ENCODE measurements at regions not wholly inside any gene's neighbourhood (a gene's known extent, or its start where the extent isn't known, plus 50 kb on each side); places are given as distances from the start of the nearest gene placed in this dataset.
"Not testable (repeated sequence)": the region's sequence is repeated elsewhere in the genome, so short reads cannot be mapped to it uniquely, and the experiment has no call there.

DNA sequence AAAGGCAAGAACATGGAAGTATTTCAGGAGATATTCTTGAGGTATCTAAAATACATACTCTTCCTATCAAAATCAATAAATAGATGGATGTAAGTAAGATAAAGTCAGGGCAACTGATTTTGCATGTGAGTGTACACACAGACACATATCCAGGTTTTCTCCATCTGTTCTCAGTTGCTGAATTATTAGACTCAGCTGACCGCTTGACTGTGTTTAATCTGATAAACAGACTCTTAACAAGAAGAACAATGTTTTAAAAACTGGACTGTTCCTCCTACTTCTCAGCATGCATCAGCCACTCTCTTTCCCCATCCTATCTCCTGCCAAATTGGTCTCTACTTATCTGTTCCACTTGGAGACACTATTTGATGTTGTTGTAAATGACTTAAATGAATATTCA is 73.5 kb downstream of the GOLGA8G start:
- Mint-ChIP-seq H3K36me3 (no peaks in the 10 kb centered on the region), H3K4me3 (no peak overlapping the region), H3K9me3 (no peaks in the 10 kb centered on the region), H3K27ac (no peak overlapping the region), H3K4me1 (no peaks in the 10 kb centered on the region)
- DNase-seq (ENCODE audit: low spot score in 2 of 2) (no peak), ATAC-seq (no peak)

DNA sequence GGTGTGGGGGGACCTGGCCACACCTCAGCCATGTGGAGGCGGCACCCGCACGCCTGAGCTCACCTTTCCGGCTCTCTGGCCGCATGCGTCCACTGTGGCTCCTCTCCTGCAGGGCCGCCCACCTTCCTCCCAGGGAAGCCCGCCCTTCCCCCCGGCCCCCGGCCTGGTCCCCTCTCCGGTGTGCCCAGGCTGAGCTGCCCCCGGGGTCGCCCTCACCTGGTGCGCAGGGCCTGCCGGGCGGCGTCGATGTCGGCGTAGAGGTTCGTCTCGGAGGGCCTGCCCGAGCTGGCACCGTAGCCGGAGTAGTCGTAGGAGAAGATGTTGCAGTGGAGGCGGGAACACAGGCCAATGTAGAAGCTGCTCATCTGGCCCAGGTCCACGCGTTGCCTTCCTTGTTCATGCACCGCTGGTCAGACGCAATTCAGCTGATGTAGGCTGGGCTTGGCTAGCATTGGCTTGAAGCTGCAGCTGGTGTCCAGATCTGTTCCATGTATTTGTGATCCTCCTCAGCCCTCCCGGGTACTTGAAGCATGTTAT is 75.3 kb downstream of the GOLGA8G start:
- peak in 1 of 2 donors; percentile 43 for DNase-seq (ENCODE audit: low spot score in 2 of 2)
- not testable (repeated sequence) for H3K36me3 Mint-ChIP-seq, H3K9me3 Mint-ChIP-seq, H3K4me3 Mint-ChIP-seq, H3K27ac Mint-ChIP-seq, ATAC-seq, H3K4me1 Mint-ChIP-seq

DNA sequence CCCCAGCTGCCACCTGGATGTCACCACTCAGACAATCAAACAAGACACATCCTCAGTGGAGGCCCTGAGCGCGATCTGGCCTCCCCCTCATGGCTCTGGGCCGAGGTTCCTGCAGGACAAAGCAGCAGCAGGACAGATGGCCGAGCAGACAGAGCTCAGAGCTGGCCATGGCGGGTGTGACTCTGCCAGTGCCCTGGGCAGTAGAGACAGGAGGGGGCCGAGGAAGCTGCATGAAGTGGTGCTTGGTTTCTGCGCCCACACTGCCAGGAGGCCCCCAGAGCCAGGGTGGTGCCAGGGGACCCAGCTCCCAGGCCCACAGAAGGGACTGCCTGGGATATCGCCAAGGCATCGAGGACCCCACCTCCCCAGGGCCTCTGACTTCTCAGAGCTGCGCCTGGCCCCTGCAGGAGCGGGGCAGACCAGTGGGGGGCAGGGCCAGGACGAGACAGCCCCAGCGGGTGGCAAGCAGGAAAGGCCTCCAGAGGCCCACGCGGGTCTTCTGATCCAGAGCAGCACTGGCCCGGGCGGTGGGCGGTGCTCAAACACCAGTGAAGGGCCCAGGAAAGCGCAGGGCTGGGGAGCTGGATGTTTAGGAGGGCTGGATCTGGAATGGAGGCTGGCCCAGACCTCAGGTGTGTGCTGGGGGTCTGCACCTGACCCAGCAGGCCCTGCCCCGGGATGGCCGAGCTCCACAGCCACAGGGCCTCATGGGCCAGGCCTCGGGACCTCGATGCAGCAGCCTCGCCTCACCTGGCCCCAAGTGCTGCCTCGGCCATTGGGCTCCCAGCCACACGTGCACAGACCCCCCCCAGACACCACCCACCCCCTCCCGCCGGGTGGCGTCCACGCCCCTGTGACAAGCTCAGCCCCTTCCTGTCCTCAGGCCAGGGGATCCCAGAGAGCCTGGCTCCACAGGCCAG is 76.0 kb downstream of the GOLGA8G start:
- H3K27ac Mint-ChIP-seq = no peak overlapping the region
- ATAC-seq (no peak), DNase-seq (ENCODE audit: low spot score in 2 of 2) (no peak)
- H3K36me3 Mint-ChIP-seq = no peaks in the 10 kb centered on the region
- no peaks in the 10 kb centered on the region for H3K4me1 Mint-ChIP-seq
- H3K4me3 Mint-ChIP-seq = no peak overlapping the region
- no peaks in the 10 kb centered on the region for H3K9me3 Mint-ChIP-seq

DNA sequence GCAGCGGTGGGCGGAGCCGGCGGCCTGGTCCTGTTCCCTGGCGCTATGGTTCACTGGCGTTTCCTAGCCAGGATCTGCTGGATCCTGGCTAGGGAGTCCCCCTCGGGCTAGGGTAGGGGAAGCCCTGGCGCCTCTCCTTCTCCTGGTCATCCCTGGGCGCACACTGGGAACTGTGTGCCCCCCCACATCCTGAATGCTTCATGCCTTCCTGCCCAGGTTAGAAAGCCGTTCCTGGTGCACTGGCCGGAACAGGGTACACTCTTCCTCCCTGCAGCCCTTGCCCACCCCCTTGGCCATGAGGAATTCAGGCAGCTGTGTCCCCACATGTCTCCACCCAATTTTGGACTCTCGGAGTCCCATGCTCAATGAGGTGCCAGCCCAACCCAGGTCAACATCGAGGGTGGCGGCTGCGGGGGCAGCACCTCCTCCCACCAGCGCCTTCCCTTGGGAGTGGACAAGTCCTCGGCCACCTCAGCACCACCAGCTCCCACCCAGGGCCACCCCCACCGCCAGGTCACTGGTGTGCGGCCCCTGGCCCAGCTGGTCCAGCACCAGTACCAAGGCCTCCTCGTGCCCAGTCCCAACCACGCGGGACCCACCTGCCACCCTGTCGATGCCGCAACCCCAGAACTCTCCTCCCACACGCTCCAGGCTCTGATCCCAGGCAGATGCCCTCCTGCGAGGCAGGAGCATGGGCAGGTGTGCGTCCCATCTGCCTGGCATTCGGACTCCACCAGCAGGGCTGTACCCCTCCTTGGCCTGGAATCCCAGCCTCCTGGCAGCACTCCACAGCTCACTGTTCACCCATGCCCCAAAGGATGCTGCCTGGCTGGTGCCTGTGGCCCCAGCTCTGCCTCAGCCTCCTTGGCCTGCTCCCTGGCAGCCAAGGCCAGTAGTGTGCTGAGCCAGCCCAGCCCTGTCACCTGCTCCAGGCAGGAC is 77.0 kb downstream of the GOLGA8G start:
- H3K36me3 Mint-ChIP-seq, ATAC-seq, H3K4me3 Mint-ChIP-seq, H3K9me3 Mint-ChIP-seq, H3K4me1 Mint-ChIP-seq, H3K27ac Mint-ChIP-seq: not testable (repeated sequence)
- peak in 1 of 2 donors; percentile 46 for DNase-seq (ENCODE audit: low spot score in 2 of 2)

DNA sequence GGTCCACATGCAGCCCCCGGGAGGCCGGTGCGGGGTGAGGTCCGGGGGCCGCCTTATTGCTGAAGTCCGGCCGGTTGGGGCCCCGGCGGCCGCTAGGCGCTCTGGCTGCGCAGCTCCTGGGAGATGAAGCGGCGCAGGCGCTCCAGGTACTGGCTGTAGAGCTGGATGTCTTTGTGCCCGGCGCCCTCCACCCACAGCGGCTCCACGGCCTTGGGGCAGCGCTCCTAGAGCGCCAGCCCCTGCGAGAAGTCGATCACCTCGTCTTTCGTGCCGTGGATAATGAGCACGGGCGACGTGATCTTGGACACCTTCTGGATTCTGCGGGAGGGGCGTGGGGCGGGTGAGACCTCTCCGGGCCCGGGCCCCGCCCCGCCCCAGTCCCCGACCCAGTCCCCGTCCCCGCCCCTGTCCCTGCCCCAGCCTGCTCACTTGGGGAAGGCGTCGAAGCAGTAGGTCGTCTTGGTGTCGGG is 76.3 kb downstream of the GOLGA8F start:
- H3K36me3 Mint-ChIP-seq = not testable (repeated sequence)

More for the DNA sequence above, 76.3 kb downstream of the GOLGA8F start:
- not testable (repeated sequence) for H3K4me3 Mint-ChIP-seq; H3K27ac Mint-ChIP-seq; DNase-seq (ENCODE audit: low spot score in 2 of 2); ATAC-seq; H3K9me3 Mint-ChIP-seq; H3K4me1 Mint-ChIP-seq
